ENCODE measurements at regions not wholly inside any gene's neighbourhood (a gene's known extent, or its start where the extent isn't known, plus 50 kb on each side); places are given as distances from the start of the nearest gene placed in this dataset.

GRCh38 chr15:27646531-27646930 is 452.6 kb downstream of the OCA2 start:
- Histone ChIP-seq H3K4me3 (no peak overlapping the region), H3K27me3 (no peaks in the 10 kb centered on the region), H3K9me3 (no peaks in the 10 kb centered on the region), H3K4me1 (no peaks in the 10 kb centered on the region), H3K36me3 (no peaks in the 10 kb centered on the region), H3K27ac (no peak overlapping the region)
- no peak for DNase-seq (ENCODE audit: extremely low spot score in 2 of 2)
- intact Hi-C loops (cut with DNase I): no loop called here
- TF ChIP-seq POLR2A (IDR thresholded peaks at IDR 0.05) (no peak), POLR2AphosphoS5 (IDR thresholded peaks at IDR 0.05; ENCODE audit: insufficient read depth in 1 of 2, low read depth in 1 of 2) (no peak)
- TF ChIP-seq, protein P1, sequence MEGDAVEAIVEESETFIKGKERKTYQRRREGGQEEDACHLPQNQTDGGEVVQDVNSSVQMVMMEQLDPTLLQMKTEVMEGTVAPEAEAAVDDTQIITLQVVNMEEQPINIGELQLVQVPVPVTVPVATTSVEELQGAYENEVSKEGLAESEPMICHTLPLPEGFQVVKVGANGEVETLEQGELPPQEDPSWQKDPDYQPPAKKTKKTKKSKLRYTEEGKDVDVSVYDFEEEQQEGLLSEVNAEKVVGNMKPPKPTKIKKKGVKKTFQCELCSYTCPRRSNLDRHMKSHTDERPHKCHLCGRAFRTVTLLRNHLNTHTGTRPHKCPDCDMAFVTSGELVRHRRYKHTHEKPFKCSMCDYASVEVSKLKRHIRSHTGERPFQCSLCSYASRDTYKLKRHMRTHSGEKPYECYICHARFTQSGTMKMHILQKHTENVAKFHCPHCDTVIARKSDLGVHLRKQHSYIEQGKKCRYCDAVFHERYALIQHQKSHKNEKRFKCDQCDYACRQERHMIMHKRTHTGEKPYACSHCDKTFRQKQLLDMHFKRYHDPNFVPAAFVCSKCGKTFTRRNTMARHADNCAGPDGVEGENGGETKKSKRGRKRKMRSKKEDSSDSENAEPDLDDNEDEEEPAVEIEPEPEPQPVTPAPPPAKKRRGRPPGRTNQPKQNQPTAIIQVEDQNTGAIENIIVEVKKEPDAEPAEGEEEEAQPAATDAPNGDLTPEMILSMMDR (IDR thresholded peaks at IDR 0.05): no peak

GRCh38 chr15:27645672-27646071 is 453.4 kb downstream of the OCA2 start:
- no peak for DNase-seq (ENCODE audit: extremely low spot score in 2 of 2)
- TF ChIP-seq POLR2A (IDR thresholded peaks at IDR 0.05) (no peak), POLR2AphosphoS5 (IDR thresholded peaks at IDR 0.05; ENCODE audit: insufficient read depth in 1 of 2, low read depth in 1 of 2) (no peak)
- TF ChIP-seq, protein P1 (IDR thresholded peaks at IDR 0.05): no peak
- no peaks in the 10 kb centered on the region for H3K9me3 ChIP-seq
- no peaks in the 10 kb centered on the region for H3K4me1 ChIP-seq
- no peaks in the 10 kb centered on the region for H3K36me3 ChIP-seq
- intact Hi-C loops (cut with DNase I): no loop called here
- H3K27ac ChIP-seq: no peak overlapping the region
- H3K27me3 ChIP-seq: no peaks in the 10 kb centered on the region
- H3K4me3 ChIP-seq: no peak overlapping the region

DNA sequence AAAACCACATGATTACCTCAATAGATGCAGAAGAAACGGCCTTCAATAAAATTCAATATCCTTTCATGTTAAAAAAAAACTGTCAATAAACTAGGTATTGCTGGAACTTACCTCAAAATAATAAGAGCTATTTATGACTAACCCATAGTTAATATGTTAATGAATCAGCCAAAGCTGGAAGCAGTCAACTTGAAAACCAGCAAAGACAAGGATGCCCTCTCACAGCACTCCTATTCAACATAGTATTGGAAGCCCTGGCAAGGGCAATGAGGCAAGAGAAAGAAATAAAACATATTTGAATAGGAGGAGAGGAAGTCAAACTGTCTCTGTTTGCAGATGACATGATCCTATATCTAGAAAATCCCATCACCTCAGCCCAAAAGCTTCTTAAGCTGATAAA is 456.1 kb downstream of the OCA2 start:
- Histone ChIP-seq H3K27ac (no peak overlapping the region), H3K36me3 (no peaks in the 10 kb centered on the region), H3K27me3 (no peaks in the 10 kb centered on the region), H3K4me1 (no peaks in the 10 kb centered on the region), H3K9me3 (no peaks in the 10 kb centered on the region), H3K4me3 (no peak overlapping the region)
- TF ChIP-seq POLR2A (IDR thresholded peaks at IDR 0.05): no peak
- no peak for TF ChIP-seq POLR2AphosphoS5 (IDR thresholded peaks at IDR 0.05; ENCODE audit: insufficient read depth in 1 of 2, low read depth in 1 of 2)
- intact Hi-C loops (cut with DNase I): no loop called here
- DNase-seq (ENCODE audit: extremely low spot score in 2 of 2): no peak

- H3K4me3 ChIP-seq: no peak overlapping the region
- no peaks in the 10 kb centered on the region for H3K9me3 ChIP-seq
- H3K4me1 ChIP-seq: no peaks in the 10 kb centered on the region
- intact Hi-C loops (cut with DNase I): no loop called here
- no peaks in the 10 kb centered on the region for H3K27me3 ChIP-seq
- no peak overlapping the region for H3K27ac ChIP-seq
- no peak for DNase-seq (ENCODE audit: extremely low spot score in 2 of 2)
- no peaks in the 10 kb centered on the region for H3K36me3 ChIP-seq
- no peak for TF ChIP-seq POLR2AphosphoS5 (IDR thresholded peaks at IDR 0.05; ENCODE audit: insufficient read depth in 1 of 2, low read depth in 1 of 2)
- TF ChIP-seq, protein P1 (IDR thresholded peaks at IDR 0.05): no peak
- no peak for TF ChIP-seq POLR2A (IDR thresholded peaks at IDR 0.05)
Measured at GRCh38 chr15:27639595-27639994, 459.5 kb downstream of the OCA2 start.

GRCh38 chr15:27638958-27639357 is 460.2 kb downstream of the OCA2 start:
- DNase-seq (ENCODE audit: extremely low spot score in 2 of 2): no peak
- intact Hi-C loops (cut with DNase I): no loop called here
- Histone ChIP-seq H3K36me3 (no peaks in the 10 kb centered on the region), H3K27ac (no peak overlapping the region), H3K9me3 (no peaks in the 10 kb centered on the region), H3K4me1 (no peaks in the 10 kb centered on the region), H3K27me3 (no peaks in the 10 kb centered on the region), H3K4me3 (no peak overlapping the region)
- TF ChIP-seq, protein P1 (IDR thresholded peaks at IDR 0.05): no peak
- TF ChIP-seq POLR2AphosphoS5 (IDR thresholded peaks at IDR 0.05; ENCODE audit: insufficient read depth in 1 of 2, low read depth in 1 of 2) (no peak), POLR2A (IDR thresholded peaks at IDR 0.05) (no peak)

Data from vagina (tissue), 2 donors.